Astrocyte (in vitro differentiated cells and primary cell): ENCODE measurements at regions not wholly inside any gene's neighbourhood (a gene's known extent, or its start where the extent isn't known, plus 50 kb on each side); places are given as distances from the start of the nearest gene placed in this dataset.

Experiments used
- EZH2 ChIP-seq: IDR thresholded peaks from 2 replicates; pipeline ENCODE4 v1.6.1; 2012; ENCODE audit warnings: mild to moderate bottlenecking, low read length, inconsistent platforms; ENCODE audit not compliant: insufficient read depth
- TF ChIP-seq, protein P1 (sequence below): IDR thresholded peaks from 2 replicates; pipeline ENCODE4 v1.5.1; 2011; ENCODE audit warnings: low read depth, mild to moderate bottlenecking, inconsistent platforms, low read length, moderate library complexity; ENCODE audit not compliant: insufficient read depth

DNA sequence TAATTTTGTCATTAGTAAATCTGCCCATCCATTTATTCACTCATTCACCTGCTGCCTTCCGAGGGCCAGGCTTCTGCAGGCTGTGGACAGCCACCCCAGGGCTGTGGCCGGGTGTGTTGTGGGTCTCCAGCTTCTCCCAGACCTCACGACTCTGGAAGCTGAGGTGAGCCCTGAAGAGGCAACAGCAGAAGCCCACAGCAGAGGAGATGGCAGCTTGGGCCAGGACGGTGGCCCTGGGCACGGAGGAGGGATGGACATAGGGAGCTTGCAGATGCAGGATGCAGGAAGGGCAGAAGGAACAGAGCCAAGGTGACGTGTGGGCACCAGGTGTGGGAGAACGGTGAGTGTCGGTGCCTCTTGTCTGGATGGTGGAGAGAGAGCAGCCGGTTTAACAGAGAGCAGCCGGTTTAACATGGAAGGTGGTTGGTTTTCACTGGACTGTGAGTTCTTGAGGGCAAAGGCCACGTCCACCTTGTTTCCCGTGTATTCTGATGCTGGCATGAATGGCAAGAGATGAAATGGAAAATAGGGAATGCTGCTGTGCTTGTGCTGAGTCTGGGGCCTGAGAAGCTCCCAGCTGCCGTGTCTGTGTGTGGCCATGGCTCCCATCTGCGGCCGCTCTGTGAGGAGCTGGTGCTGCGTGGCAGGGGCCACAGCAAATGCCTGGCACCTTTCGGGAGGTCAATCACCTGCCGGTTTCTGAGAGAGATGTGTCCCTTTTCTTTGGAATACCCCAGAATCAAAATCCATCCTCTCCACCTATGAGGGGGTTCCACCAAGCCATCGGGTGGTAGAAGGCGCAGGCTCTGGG, 669.9 kb downstream of the BRD1 start:
- TF ChIP-seq, protein P1, sequence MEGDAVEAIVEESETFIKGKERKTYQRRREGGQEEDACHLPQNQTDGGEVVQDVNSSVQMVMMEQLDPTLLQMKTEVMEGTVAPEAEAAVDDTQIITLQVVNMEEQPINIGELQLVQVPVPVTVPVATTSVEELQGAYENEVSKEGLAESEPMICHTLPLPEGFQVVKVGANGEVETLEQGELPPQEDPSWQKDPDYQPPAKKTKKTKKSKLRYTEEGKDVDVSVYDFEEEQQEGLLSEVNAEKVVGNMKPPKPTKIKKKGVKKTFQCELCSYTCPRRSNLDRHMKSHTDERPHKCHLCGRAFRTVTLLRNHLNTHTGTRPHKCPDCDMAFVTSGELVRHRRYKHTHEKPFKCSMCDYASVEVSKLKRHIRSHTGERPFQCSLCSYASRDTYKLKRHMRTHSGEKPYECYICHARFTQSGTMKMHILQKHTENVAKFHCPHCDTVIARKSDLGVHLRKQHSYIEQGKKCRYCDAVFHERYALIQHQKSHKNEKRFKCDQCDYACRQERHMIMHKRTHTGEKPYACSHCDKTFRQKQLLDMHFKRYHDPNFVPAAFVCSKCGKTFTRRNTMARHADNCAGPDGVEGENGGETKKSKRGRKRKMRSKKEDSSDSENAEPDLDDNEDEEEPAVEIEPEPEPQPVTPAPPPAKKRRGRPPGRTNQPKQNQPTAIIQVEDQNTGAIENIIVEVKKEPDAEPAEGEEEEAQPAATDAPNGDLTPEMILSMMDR, result no peak
- TF ChIP-seq EZH2, result no peak
